GM18873 (cell line): ENCODE measurements at regions not wholly inside any gene's neighbourhood (a gene's known extent, or its start where the extent isn't known, plus 50 kb on each side); places are given as distances from the start of the nearest gene placed in this dataset.

Source experiments
- ATAC-seq: cut with Tn5 transposase; IDR thresholded peaks from one replicate; pipeline ENCODE4 v1.9.1; 2021; ENCODE audit warnings: mild to moderate bottlenecking, moderate library complexity, moderate number of reproducible peaks; ENCODE audit not compliant: unreplicated experiment, low FRiP score

- no peak for ATAC-seq
Measured at GRCh38 chr15:31925541-31925940, 104.8 kb upstream of the CHRNA7 start.

- no peak for ATAC-seq
Measured at GRCh38 chr15:31930967-31931366, 99.3 kb upstream of the CHRNA7 start.

- no peak for ATAC-seq
Measured at GRCh38 chr15:31932576-31932975, 97.7 kb upstream of the CHRNA7 start.

GRCh38 chr15:31934821-31935220 lies 95.5 kb upstream of the CHRNA7 start:
- ATAC-seq = no peak

GRCh38 chr15:31953478-31953877 lies 76.8 kb upstream of the CHRNA7 start:
- ATAC-seq = no peak

GRCh38 chr15:31954374-31955172 lies 75.7 kb upstream of the CHRNA7 start:
- no peak for ATAC-seq

GRCh38 chr15:31955734-31956133 lies 74.6 kb upstream of the CHRNA7 start:
- ATAC-seq = no peak

GRCh38 chr15:31957581-31957980 lies 72.7 kb upstream of the CHRNA7 start:
- ATAC-seq = no peak

GRCh38 chr15:31964586-31965307 lies 65.6 kb upstream of the CHRNA7 start:
- no peak for ATAC-seq

- no peak for ATAC-seq
Measured at GRCh38 chr15:31970007-31970406, 60.3 kb upstream of the CHRNA7 start.

GRCh38 chr15:31973197-31973596 lies 57.1 kb upstream of the CHRNA7 start:
- no peak for ATAC-seq

GRCh38 chr15:31974154-31974794 lies 56.0 kb upstream of the CHRNA7 start:
- ATAC-seq = no peak

GRCh38 chr15:31974855-31975829 lies 55.2 kb upstream of the CHRNA7 start:
- ATAC-seq = no peak

GRCh38 chr15:31975830-31976229 lies 54.5 kb upstream of the CHRNA7 start:
- ATAC-seq = no peak

- no peak for ATAC-seq
Measured at GRCh38 chr15:31977138-31977537, 53.2 kb upstream of the CHRNA7 start.

GRCh38 chr15:31977812-31978661 lies 52.3 kb upstream of the CHRNA7 start:
- no peak for ATAC-seq
